Right lobe of liver (tissue), 6 donors: ENCODE measurements at regions not wholly inside any gene's neighbourhood (a gene's known extent, or its start where the extent isn't known, plus 50 kb on each side); places are given as distances from the start of the nearest gene placed in this dataset.
A peak's percentile ranks its signal among the peaks of the same experiment; 100 is the strongest.

Experiments
- ATAC-seq, 4 donors: fragments of 200-7000 bp; cut with Tn5 transposase; one replicate each; pipeline ENCODE4 v1.9.1; 2020; ENCODE audit warnings: mild to moderate bottlenecking in 4 of 4, moderate library complexity in 4 of 4
- DNase-seq, 3 donors: peaks; one replicate each; pipeline ENCODE4 v3.0.0-alpha.2; 2020
- H3K27ac ChIP-seq, 3 donors: fragments of 200-600 bp; one replicate each; pipeline ENCODE4 v1.8.0; 2022
- H3K27me3 ChIP-seq, 2 donors: fragments of 200-600 bp; one replicate each; pipeline ENCODE4 v1.8.0; 2022
- H3K36me3 ChIP-seq, 4 donors: fragments of 200-600 bp; sonication (generic) in 1 of 4; one replicate each; pipeline versions ENCODE4 v1.5.1 to v1.8.0; 2017 to 2022; ENCODE audit warnings: control low read depth in 1 of 4
- H3K4me1 ChIP-seq, 4 donors: fragments of 200-600 bp; sonication (generic) in 1 of 4; one replicate each; pipeline versions ENCODE4 v1.5.1 to v1.8.0; 2017 to 2022; ENCODE audit warnings: control low read depth in 1 of 4
- H3K4me3 ChIP-seq, 3 donors: fragments of 200-600 bp; one replicate each; pipeline ENCODE4 v1.8.0; 2022
- H3K9me3 ChIP-seq, 4 donors: fragments of 200-600 bp; sonication (generic) in 1 of 4; one replicate each; pipeline versions ENCODE4 v1.5.1 to v1.8.0; 2017 to 2022; ENCODE audit warnings: control low read depth in 1 of 4
- POLR2A ChIP-seq: fragments of 450-650 bp; IDR thresholded peaks from one replicate; pipeline ENCODE4 v1.6.1; 2017; ENCODE audit warnings: antibody characterized with exemption, mild to moderate bottlenecking
- WGBS: methylation state at CpG from one replicate; pipeline ENCODE4 v1.1.6; 2018; ENCODE audit warnings: low coverage, low lambda C conversion rate; ENCODE audit not compliant: insufficient coverage; ENCODE audit errors: missing lambda C conversion rate; 5-methylcytosine and 5-hydroxymethylcytosine counted together
- intact Hi-C, 2 donors: fragments of 100-400 bp; cut with DNase I; formaldehyde crosslinking; loops; one replicate each; pipeline versions ENCODE4 v1.11.2 to v1.14.1; 2022
- TF ChIP-seq, protein P1 (sequence below), 4 donors: fragments of 200-600 bp in 3 of 4; fragments of 450-650 bp in 1 of 4; IDR thresholded peaks; one replicate each; pipeline versions ENCODE4 v1.5.1 to v1.8.0; 2016 to 2022; ENCODE audit warnings: antibody characterized with exemption in 4 of 4, mild to moderate bottlenecking in 2 of 4
- donor health status: DM: no; HTN: yes; CAD: no.
- donor health status: DM: no; HTN: no; CAD: no.
- donor health status: DM: no; HTN: no; CAD: no.
- donor health status: DM: no; HTN: yes; CAD: no.
- donor health status: DM: no; HTN: yes; CAD: no.

- ATAC-seq (no peak), DNase-seq (peak in 1 of 3 donors; percentile 40)
- TF ChIP-seq, protein P1, sequence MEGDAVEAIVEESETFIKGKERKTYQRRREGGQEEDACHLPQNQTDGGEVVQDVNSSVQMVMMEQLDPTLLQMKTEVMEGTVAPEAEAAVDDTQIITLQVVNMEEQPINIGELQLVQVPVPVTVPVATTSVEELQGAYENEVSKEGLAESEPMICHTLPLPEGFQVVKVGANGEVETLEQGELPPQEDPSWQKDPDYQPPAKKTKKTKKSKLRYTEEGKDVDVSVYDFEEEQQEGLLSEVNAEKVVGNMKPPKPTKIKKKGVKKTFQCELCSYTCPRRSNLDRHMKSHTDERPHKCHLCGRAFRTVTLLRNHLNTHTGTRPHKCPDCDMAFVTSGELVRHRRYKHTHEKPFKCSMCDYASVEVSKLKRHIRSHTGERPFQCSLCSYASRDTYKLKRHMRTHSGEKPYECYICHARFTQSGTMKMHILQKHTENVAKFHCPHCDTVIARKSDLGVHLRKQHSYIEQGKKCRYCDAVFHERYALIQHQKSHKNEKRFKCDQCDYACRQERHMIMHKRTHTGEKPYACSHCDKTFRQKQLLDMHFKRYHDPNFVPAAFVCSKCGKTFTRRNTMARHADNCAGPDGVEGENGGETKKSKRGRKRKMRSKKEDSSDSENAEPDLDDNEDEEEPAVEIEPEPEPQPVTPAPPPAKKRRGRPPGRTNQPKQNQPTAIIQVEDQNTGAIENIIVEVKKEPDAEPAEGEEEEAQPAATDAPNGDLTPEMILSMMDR (IDR thresholded peaks at IDR 0.05), result no peak
- no peak for TF ChIP-seq POLR2A
- Histone ChIP-seq H3K27me3 (no peaks in the 10 kb centered on the region), H3K36me3 (no peaks in the 10 kb centered on the region), H3K4me1 (no peaks in the 10 kb centered on the region), H3K4me3 (no peak overlapping the region), H3K27ac (no peak overlapping the region), H3K9me3 (no peaks in the 10 kb centered on the region)
- intact Hi-C loops, result no loop called here
- WGBS, result 33% methylated on average over 2 of the region's 5 CpGs
These were observed 201.0 kb upstream of the COPS8 start for GRCh38 chr2:236884569-236885175.

- Histone ChIP-seq H3K36me3 (no peaks in the 10 kb centered on the region), H3K9me3 (no peaks in the 10 kb centered on the region), H3K4me1 (no peaks in the 10 kb centered on the region), H3K27me3 (no peaks in the 10 kb centered on the region), H3K4me3 (no peak overlapping the region), H3K27ac (no peak overlapping the region)
- WGBS, result 92% methylated on average over 8 of the region's 8 CpGs
- intact Hi-C loops, result no loop called here
- DNase-seq (no peak), ATAC-seq (no peak)
- TF ChIP-seq, protein P1 (IDR thresholded peaks at IDR 0.05), result no peak
- TF ChIP-seq POLR2A, result no peak
These were observed 199.2 kb upstream of the COPS8 start for GRCh38 chr2:236886456-236886855.

GRCh38 chr2:236887531-236887930 is 198.2 kb upstream of the COPS8 start:
- TF ChIP-seq, protein P1 (IDR thresholded peaks at IDR 0.05), result no peak
- no peak for TF ChIP-seq POLR2A
- WGBS, result 74% methylated on average over 5 of the region's 6 CpGs
- Histone ChIP-seq H3K27me3 (no peaks in the 10 kb centered on the region), H3K4me1 (no peaks in the 10 kb centered on the region), H3K36me3 (no peaks in the 10 kb centered on the region), H3K4me3 (no peak overlapping the region), H3K27ac (peak overlapping the region in 1 of 3 donors; percentile 67), H3K9me3 (no peaks in the 10 kb centered on the region)
- DNase-seq (no peak), ATAC-seq (peak in 1 of 4 donors; percentile 14)
- intact Hi-C loops, result no loop called here

GRCh38 chr2:236887953-236888793 is 197.5 kb upstream of the COPS8 start:
- Histone ChIP-seq H3K4me3 (no peak overlapping the region), H3K27ac (peak overlapping the region in 1 of 3 donors; percentile 67), H3K9me3 (no peaks in the 10 kb centered on the region), H3K36me3 (no peaks in the 10 kb centered on the region), H3K4me1 (no peaks in the 10 kb centered on the region), H3K27me3 (no peaks in the 10 kb centered on the region)
- DNase-seq (no peak), ATAC-seq (no peak)
- intact Hi-C loops, result no loop called here
- TF ChIP-seq, protein P1 (IDR thresholded peaks at IDR 0.05), result no peak
- TF ChIP-seq POLR2A, result no peak
- WGBS, result 80% methylated on average over 5 of the region's 15 CpGs
